Small intestine (tissue), 7 donors: ENCODE measurements at regions not wholly inside any gene's neighbourhood (a gene's known extent, or its start where the extent isn't known, plus 50 kb on each side); places are given as distances from the start of the nearest gene placed in this dataset.

Experiments
- DNase-seq, 2 donors: peaks; one replicate each; pipeline versions ENCODE4 v3.0.0 to v3.0.0-alpha.2; 2013
- FAIRE-seq: peaks from 2 replicates; lab custom pipeline; 2012; peaks lifted over from hg19 to GRCh38; lab: Jason Lieb, UNC
- H3K27ac ChIP-seq, 3 donors: one replicate each; pipeline ENCODE4 v1.5.1; 2013; ENCODE audit warnings: low read length in 2 of 3, mild to moderate bottlenecking in 2 of 3, control low read depth in 1 of 3, inconsistent platforms in 1 of 3, low read depth in 1 of 3, moderate library complexity in 1 of 3
- H3K27me3 ChIP-seq, 3 donors: one replicate each; pipeline ENCODE4 v1.6.1; 2013; ENCODE audit warnings: low read length in 3 of 3, inconsistent platforms in 1 of 3; ENCODE audit not compliant: control insufficient read depth in 3 of 3, insufficient read depth in 3 of 3
- H3K36me3 ChIP-seq, 3 donors: one replicate each; pipeline ENCODE4 v1.6.1; 2013; ENCODE audit warnings: low read length in 3 of 3, inconsistent platforms in 1 of 3, low read depth in 1 of 3, mild to moderate bottlenecking in 1 of 3, moderate library complexity in 1 of 3; ENCODE audit not compliant: control insufficient read depth in 3 of 3, insufficient read depth in 2 of 3
- H3K4me1 ChIP-seq, 3 donors: one replicate each; pipeline ENCODE4 v1.6.1; 2013; ENCODE audit warnings: low read length in 2 of 3, inconsistent platforms in 1 of 3, low read depth in 1 of 3, mild to moderate bottlenecking in 1 of 3, moderate library complexity in 1 of 3; ENCODE audit not compliant: control insufficient read depth in 3 of 3, insufficient read depth in 2 of 3
- H3K4me3 ChIP-seq, 3 donors: one replicate each; pipeline ENCODE4 v1.5.1; 2013; ENCODE audit warnings: low read length in 3 of 3, control low read depth in 1 of 3, inconsistent platforms in 1 of 3, low read depth in 1 of 3, mild to moderate bottlenecking in 1 of 3, moderate library complexity in 1 of 3
- H3K9me3 ChIP-seq, 2 donors: one replicate each; pipeline ENCODE4 v1.6.1; 2013; ENCODE audit warnings: low read depth in 1 of 2, low read length in 1 of 2; ENCODE audit not compliant: control insufficient read depth in 2 of 2, insufficient read depth in 1 of 2
- WGBS, 3 donors: extraction: QIAGEN DNeasy Blood & Tissue Kit; methylation state at CpG; one replicate each; pipeline ENCODE4 v1.1.7; 2013; 5-methylcytosine and 5-hydroxymethylcytosine counted together
- donor health status: healthy with polysubstance abuse.
- donor health status: control.
- donor health status: control.
- donor health status: Bipolar disorder and iron deficiency.
- donor health status: healthy.

DNA sequence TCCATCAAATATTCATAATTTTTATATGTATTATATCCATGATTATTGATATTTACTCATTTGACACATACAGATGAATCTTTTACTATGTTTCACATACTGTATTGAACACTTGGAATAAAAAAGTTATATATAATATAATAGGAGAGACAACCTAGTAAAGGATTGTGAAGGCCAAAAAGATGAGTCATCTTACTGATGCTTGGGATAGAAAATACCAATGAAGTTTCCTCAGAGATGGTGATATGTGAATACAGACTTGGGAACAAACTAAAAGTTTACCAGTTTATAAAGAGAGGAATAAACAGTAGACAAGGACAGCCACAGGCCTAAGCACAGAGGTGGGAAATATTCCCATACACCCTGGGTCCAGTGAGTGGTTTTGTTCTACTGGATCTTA is 743.9 kb upstream of the FLRT2 start:
- FAIRE-seq: no peak

GRCh38 chr14:84789012-84789411 is 740.9 kb upstream of the FLRT2 start:
- Histone ChIP-seq H3K4me1 (no peaks in the 10 kb centered on the region), H3K9me3 (no peaks in the 10 kb centered on the region), H3K27me3 (no peaks in the 10 kb centered on the region), H3K36me3 (no peaks in the 10 kb centered on the region), H3K27ac (no peak overlapping the region), H3K4me3 (no peak overlapping the region)
- WGBS, 3 donors: 86 to 92% (median 88%) methylated on average over 1 of the region's 1 CpG
- DNase-seq (no peak), FAIRE-seq (no peak)

More for the DNA sequence above, 743.9 kb upstream of the FLRT2 start:
- DNase-seq: no peak
- H3K4me3 ChIP-seq: no peak overlapping the region
- no peaks in the 10 kb centered on the region for H3K36me3 ChIP-seq
- H3K27me3 ChIP-seq: no peaks in the 10 kb centered on the region
- H3K4me1 ChIP-seq: no peaks in the 10 kb centered on the region
- no peak overlapping the region for H3K27ac ChIP-seq
- H3K9me3 ChIP-seq: no peaks in the 10 kb centered on the region

DNA sequence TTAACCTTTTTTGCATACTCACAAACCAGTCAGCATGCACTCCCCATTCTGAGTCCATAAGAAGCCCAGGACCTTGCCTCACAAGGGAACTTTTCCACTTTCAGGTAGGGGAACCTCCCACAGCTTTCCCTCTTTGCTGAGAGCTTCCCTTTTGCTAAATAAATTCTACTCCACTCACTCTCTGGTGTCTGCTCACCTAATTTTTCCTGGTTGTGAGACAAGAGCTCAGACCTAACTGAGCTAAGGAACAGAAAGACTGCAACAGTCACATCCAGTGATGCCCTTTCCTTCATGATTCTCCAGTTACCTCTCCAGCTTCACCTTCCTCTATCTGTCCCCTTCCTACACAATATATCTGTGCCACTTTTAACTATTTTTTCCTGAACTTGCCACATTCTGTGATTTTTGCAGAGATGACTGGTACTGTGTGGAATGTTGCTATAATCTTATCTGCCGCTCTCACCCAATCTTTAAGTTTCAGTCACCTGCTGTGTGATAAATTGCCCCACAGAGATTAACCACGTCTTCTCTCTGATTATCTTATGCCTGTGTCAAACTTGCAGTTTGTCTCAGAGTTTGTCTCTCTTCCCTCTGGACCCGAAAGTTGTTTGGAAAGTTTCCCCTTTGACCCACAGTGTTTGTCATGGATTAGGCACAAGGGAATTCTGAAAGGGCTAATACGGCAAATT is 737.1 kb upstream of the FLRT2 start:
- Histone ChIP-seq H3K36me3 (no peaks in the 10 kb centered on the region), H3K4me3 (no peak overlapping the region), H3K27ac (no peak overlapping the region), H3K4me1 (no peaks in the 10 kb centered on the region), H3K27me3 (no peaks in the 10 kb centered on the region), H3K9me3 (no peaks in the 10 kb centered on the region)
- WGBS, 3 donors: 36 to 63% (median 40%) methylated on average over 4 of the region's 4 CpGs
- no peak for DNase-seq
- no peak for FAIRE-seq

GRCh38 chr14:84797326-84797725 is 732.6 kb upstream of the FLRT2 start:
- Histone ChIP-seq H3K9me3 (no peaks in the 10 kb centered on the region), H3K4me1 (no peaks in the 10 kb centered on the region), H3K27ac (no peak overlapping the region), H3K27me3 (no peaks in the 10 kb centered on the region), H3K4me3 (no peak overlapping the region), H3K36me3 (no peaks in the 10 kb centered on the region)
- DNase-seq (no peak), FAIRE-seq (no peak)
- 67 to 81% (median 73%) methylated on average over 3 of the region's 3 CpGs for WGBS, 3 donors

DNA sequence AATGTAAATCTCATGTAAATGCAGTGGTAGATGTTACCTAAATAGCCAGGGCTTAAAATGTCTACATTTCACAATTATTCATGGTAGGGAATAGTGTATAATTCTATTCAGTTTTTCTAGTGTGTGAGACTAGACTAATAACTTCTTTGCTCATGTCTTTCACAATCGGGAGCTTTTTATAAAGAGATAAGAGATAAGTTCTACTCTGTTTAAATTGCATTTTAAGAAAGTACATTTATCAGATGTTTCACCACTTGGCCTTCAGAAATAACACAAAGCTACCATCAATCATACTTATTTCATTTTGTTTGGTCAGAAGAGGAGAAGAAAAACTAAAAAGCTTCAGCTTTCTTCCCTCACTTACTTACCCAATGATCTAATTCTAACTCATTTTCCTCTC is 725.5 kb upstream of the FLRT2 start:
- no peak overlapping the region for H3K27ac ChIP-seq
- H3K27me3 ChIP-seq: no peaks in the 10 kb centered on the region
- WGBS, 3 donors: 27 to 55% (median 48%) methylated on average over 1 of the region's 1 CpG
- H3K4me1 ChIP-seq: no peaks in the 10 kb centered on the region
- no peaks in the 10 kb centered on the region for H3K9me3 ChIP-seq
- FAIRE-seq (no peak), DNase-seq (no peak)
- H3K36me3 ChIP-seq: no peaks in the 10 kb centered on the region
- H3K4me3 ChIP-seq: no peak overlapping the region

DNA sequence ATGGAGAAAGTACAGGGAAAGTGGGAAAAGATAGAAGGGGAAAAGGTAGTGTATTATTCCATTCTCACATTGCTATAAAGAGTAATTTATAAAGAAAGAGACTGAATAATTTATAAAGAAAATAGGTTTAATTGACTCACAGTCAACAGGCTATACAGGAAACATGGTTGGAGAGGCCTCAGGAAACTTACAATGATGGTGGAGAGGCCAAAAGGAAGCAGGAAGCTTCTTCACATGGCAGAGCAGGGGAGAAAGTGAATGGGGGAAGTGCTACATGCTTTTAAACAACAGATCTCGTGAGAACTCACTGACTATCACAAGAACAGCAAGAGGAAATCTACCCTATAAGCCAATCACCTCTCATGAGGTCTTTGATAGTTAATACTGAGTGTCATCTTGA is 725.0 kb upstream of the FLRT2 start:
- no peak overlapping the region for H3K4me3 ChIP-seq
- no peak overlapping the region for H3K27ac ChIP-seq
- no peaks in the 10 kb centered on the region for H3K27me3 ChIP-seq
- 13 to 38% (median 14%) methylated on average over 1 of the region's 1 CpG for WGBS, 3 donors
- no peaks in the 10 kb centered on the region for H3K4me1 ChIP-seq
- DNase-seq (no peak), FAIRE-seq (no peak)
- H3K36me3 ChIP-seq: no peaks in the 10 kb centered on the region
- H3K9me3 ChIP-seq: no peaks in the 10 kb centered on the region

- Histone ChIP-seq H3K36me3 (no peaks in the 10 kb centered on the region), H3K4me3 (no peak overlapping the region), H3K27me3 (no peaks in the 10 kb centered on the region), H3K27ac (no peak overlapping the region), H3K9me3 (no peaks in the 10 kb centered on the region), H3K4me1 (no peaks in the 10 kb centered on the region)
- FAIRE-seq (no peak), DNase-seq (no peak)
Observed at GRCh38 chr14:84806181-84806580, 723.8 kb upstream of the FLRT2 start.

DNA sequence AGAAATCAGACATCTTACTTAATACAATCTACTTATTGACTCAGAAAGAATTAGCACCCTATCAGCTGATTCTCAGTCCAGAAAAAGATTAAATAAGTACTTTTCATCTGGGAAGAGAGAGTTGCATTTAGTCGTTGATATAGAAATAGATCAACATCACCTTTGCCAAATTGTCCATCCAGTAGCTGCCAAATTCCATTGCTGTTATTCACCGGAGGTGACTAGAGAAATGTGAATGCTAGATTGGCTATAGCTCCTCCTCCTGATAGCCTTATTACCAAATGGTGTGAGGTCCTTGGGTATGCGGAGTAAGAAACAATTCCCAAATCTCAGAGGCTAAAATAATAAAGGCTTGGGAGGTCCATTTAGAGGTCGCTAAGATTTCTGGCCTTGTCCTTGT is 723.3 kb upstream of the FLRT2 start:
- H3K27me3 ChIP-seq: no peaks in the 10 kb centered on the region
- no peaks in the 10 kb centered on the region for H3K4me1 ChIP-seq
- DNase-seq (no peak), FAIRE-seq (no peak)
- no peak overlapping the region for H3K4me3 ChIP-seq
- WGBS, 3 donors: 72 to 80% (median 79%) methylated on average over 4 of the region's 4 CpGs
- no peak overlapping the region for H3K27ac ChIP-seq
- H3K9me3 ChIP-seq: no peaks in the 10 kb centered on the region
- H3K36me3 ChIP-seq: no peaks in the 10 kb centered on the region

DNA sequence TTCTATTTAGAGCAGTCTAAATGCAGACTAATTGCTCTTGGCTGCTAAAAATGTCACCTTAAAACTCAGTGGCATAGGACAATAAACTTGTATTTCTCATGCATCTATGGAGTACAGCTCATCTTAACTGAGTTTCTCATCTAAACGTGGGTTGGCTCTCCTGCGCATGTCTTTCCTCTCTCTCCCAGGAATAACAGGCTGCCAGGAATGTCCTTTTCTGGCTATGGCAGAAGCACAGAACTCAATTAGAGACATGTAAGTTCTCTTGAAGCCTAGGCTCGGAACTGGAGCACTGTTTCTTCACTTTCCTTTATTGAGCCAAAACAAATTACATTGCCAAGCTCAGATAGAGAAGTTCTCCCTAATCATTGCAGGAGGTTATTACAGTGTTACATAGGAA is 722.3 kb upstream of the FLRT2 start:
- DNase-seq: no peak
- Histone ChIP-seq H3K27me3 (no peaks in the 10 kb centered on the region), H3K36me3 (no peaks in the 10 kb centered on the region), H3K27ac (no peak overlapping the region), H3K4me1 (no peaks in the 10 kb centered on the region), H3K4me3 (no peak overlapping the region), H3K9me3 (no peaks in the 10 kb centered on the region)
- 65 to 74% (median 69%) methylated on average over 3 of the region's 3 CpGs for WGBS, 3 donors
- FAIRE-seq: no peak
